Adrenal gland (tissue), 9 donors: ENCODE measurements at regions not wholly inside any gene's neighbourhood (a gene's known extent, or its start where the extent isn't known, plus 50 kb on each side); places are given as distances from the start of the nearest gene placed in this dataset.

Experiments used
- DNase-seq, 7 donors: peaks; one replicate each; pipeline ENCODE4 v3.0.0-alpha.2; 2019 to 2020
- H3K27ac ChIP-seq, 5 donors: fragments of 200-600 bp; sonication (generic) in 4 of 5; 1 replicate in 3 of 5; 2 replicates in 2 of 5; pipeline versions ENCODE4 v1.5.1 to v1.8.0; 2016 to 2020; ENCODE audit warnings: mild to moderate bottlenecking in 1 of 5
- H3K27me3 ChIP-seq: fragments of 200-600 bp; 2 replicates; pipeline ENCODE4 v1.8.0; 2021
- H3K36me3 ChIP-seq, 2 donors: fragments of 200-600 bp; replicated peaks in 1 of 2; 1 replicate in 1 of 2; 2 replicates in 1 of 2; pipeline versions ENCODE4 v1.5.1 to v1.8.0; 2018 to 2022
- H3K4me1 ChIP-seq, 2 donors: fragments of 200-600 bp; replicated peaks in 1 of 2; 1 replicate in 1 of 2; 2 replicates in 1 of 2; pipeline versions ENCODE4 v1.5.1 to v1.8.0; 2018 to 2021
- H3K4me3 ChIP-seq, 4 donors: fragments of 200-600 bp; sonication (generic) in 3 of 4; one replicate each; pipeline ENCODE4 v1.5.1; 2016 to 2018
- H3K9me3 ChIP-seq, 3 donors: fragments of 200-600 bp; sonication (generic) in 1 of 3; replicated peaks in 1 of 3; 1 replicate in 2 of 3; 2 replicates in 1 of 3; pipeline versions ENCODE4 v1.5.1 to v1.8.0; 2016 to 2021
- POLR2A ChIP-seq, 2 donors: fragments of 450-650 bp; IDR thresholded peaks; one replicate each; pipeline ENCODE4 v1.6.1; 2017; ENCODE audit warnings: antibody characterized with exemption in 2 of 2, mild to moderate bottlenecking in 2 of 2, moderate library complexity in 1 of 2
- WGBS, 4 donors: extraction: QIAGEN DNeasy Blood & Tissue Kit in 2 of 4; methylation state at CpG; one replicate each; pipeline versions ENCODE4 v1.1.5 to v1.1.7; 2013 to 2017; 5-methylcytosine and 5-hydroxymethylcytosine counted together
- intact Hi-C, 2 donors: fragments of 100-400 bp; cut with DNase I; formaldehyde crosslinking; loops; one replicate each; pipeline versions ENCODE4 v1.14.1 to v1.15.0; 2022 to 2023
- TF ChIP-seq, protein P1 (sequence below), 6 experiments: fragments of 450-650 bp in 4 of 6; fragments of 200-600 bp in 2 of 6; sonication (generic) in 1 of 6; IDR thresholded peaks; 1 replicate in 5 of 6; 2 replicates in 1 of 6; pipeline versions ENCODE4 v1.5.1 to v1.8.0; 2016 to 2021; ENCODE audit warnings: antibody characterized with exemption in 6 of 6, mild to moderate bottlenecking in 2 of 6, moderate library complexity in 1 of 6
- donor health status: healthy with polysubstance abuse.
- donor health status: Bipolar disorder and iron deficiency.
- donor health status: DM: yes; HTN: yes; CAD: no.
- donor health status: DM: no; HTN: no; CAD: no.
- donor health status: DM: no; HTN: no; CAD: no.

GRCh38 chr10:59537501-59537900, 172.1 kb downstream of the SLC16A9 start:
- H3K27me3 ChIP-seq: no peaks in the 10 kb centered on the region
- DNase-seq: no peak
- WGBS, 4 donors: 73 to 78% (median 76%) methylated on average over 4 of the region's 4 CpGs
- H3K4me1 ChIP-seq: peaks cover 0 to 9% of the 10 kb centered on the region in 2 donors
- TF ChIP-seq, protein P1, sequence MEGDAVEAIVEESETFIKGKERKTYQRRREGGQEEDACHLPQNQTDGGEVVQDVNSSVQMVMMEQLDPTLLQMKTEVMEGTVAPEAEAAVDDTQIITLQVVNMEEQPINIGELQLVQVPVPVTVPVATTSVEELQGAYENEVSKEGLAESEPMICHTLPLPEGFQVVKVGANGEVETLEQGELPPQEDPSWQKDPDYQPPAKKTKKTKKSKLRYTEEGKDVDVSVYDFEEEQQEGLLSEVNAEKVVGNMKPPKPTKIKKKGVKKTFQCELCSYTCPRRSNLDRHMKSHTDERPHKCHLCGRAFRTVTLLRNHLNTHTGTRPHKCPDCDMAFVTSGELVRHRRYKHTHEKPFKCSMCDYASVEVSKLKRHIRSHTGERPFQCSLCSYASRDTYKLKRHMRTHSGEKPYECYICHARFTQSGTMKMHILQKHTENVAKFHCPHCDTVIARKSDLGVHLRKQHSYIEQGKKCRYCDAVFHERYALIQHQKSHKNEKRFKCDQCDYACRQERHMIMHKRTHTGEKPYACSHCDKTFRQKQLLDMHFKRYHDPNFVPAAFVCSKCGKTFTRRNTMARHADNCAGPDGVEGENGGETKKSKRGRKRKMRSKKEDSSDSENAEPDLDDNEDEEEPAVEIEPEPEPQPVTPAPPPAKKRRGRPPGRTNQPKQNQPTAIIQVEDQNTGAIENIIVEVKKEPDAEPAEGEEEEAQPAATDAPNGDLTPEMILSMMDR (IDR thresholded peaks at IDR 0.05): no peak
- TF ChIP-seq POLR2A (IDR thresholded peaks at IDR 0.05): no peak
- H3K27ac ChIP-seq: no peak overlapping the region
- H3K36me3 ChIP-seq: no peaks in the 10 kb centered on the region
- intact Hi-C loops: no loop called here
- H3K9me3 ChIP-seq: no peaks in the 10 kb centered on the region
- no peak overlapping the region for H3K4me3 ChIP-seq

DNA sequence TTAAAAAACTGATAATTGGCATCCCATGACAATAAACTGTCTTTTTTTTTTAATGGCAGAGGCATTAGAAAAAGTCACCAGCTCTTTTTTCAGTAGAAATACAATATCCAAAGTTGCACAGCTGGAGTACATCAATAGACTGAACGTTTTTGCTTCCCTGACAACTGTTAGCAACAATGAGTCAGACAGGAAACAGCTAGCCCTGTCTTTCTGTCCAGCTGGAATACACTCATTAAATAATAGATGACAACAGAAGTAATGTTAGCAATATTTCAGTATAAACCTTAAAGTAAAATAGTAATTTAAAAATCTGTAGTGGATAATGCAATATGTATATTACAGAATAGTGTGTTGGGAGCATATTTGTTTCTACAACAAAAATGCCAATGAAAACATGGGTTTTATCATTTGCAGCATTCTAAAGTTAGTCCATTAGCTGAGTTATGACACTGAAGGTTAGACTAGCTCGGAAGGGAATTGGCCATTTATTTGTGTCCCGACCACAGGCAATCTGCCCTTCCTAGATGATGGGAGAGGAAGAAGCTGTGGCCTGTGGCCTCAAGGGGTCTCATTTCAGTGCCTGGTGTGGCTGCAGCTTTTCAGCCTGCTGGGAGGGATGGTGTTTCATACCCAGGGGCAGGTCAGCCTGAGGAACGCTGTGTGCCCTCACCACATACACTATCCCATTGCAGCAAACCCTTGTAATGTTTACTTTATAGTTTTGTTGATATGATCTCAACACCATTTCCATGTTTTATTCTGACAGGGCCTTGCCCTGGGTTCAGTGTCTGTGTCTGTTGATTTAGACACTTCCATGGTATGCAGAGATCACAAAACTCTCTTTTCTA, 173.3 kb downstream of the SLC16A9 start:
- intact Hi-C loops: no loop called here
- no peaks in the 10 kb centered on the region for H3K9me3 ChIP-seq
- no peaks in the 10 kb centered on the region for H3K27me3 ChIP-seq
- WGBS, 4 donors: 16 to 23% (median 16%) methylated on average over 4 of the region's 4 CpGs
- H3K36me3 ChIP-seq: no peaks in the 10 kb centered on the region
- peak in 3 of 7 donors; percentile 4 to 31 (median 20) for DNase-seq
- H3K4me3 ChIP-seq: no peak overlapping the region
- no peak for TF ChIP-seq POLR2A (IDR thresholded peaks at IDR 0.05)
- TF ChIP-seq, protein P1 (IDR thresholded peaks at IDR 0.05): no peak
- peak overlapping the region in 3 of 5 donors; percentile 54 to 73 (median 59) for H3K27ac ChIP-seq
- peaks cover 0 to 9% of the 10 kb centered on the region in 2 donors for H3K4me1 ChIP-seq

GRCh38 chr10:59524348-59524747, 162.0 kb upstream of the FAM13C start:
- Histone ChIP-seq H3K36me3 (no peaks in the 10 kb centered on the region), H3K9me3 (no peaks in the 10 kb centered on the region), H3K4me3 (no peak overlapping the region), H3K4me1 (peaks cover 0 to 5% of the 10 kb centered on the region in 2 donors), H3K27me3 (no peaks in the 10 kb centered on the region), H3K27ac (peak overlapping the region in 1 of 5 donors; percentile 6)
- intact Hi-C loops: no loop called here
- TF ChIP-seq, protein P1 (IDR thresholded peaks at IDR 0.05): no peak
- no peak for TF ChIP-seq POLR2A (IDR thresholded peaks at IDR 0.05)
- no peak for DNase-seq
- WGBS, 4 donors: 0 to 57% (median 18%) methylated on average over 1 of the region's 1 CpG

DNA sequence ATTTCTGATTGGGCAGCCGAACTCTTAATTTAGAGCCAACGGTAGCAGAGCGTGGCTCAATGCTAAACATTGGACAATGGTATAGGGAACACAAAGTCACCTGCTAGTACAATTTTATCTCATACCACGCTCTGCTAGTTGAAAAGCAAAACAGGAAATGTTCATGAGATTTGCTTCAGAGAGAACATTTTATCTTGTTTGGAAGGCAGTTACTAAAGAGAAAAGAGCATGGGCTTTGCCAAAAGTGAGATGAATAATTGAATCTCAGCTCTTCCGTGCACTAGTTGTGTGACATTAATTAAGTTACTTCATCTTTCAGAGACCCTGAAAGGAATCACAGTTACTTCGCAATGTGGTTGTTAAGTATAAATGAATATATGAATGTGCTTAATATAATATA, 161.5 kb upstream of the FAM13C start:
- TF ChIP-seq, protein P1 (IDR thresholded peaks at IDR 0.05): no peak
- TF ChIP-seq POLR2A (IDR thresholded peaks at IDR 0.05): no peak
- Histone ChIP-seq H3K27me3 (no peaks in the 10 kb centered on the region), H3K4me3 (no peak overlapping the region), H3K36me3 (no peaks in the 10 kb centered on the region), H3K4me1 (peaks cover 0 to 5% of the 10 kb centered on the region in 2 donors), H3K9me3 (no peaks in the 10 kb centered on the region), H3K27ac (no peak overlapping the region)
- DNase-seq: no peak
- WGBS, 4 donors: 51 to 65% (median 58%) methylated on average over 6 of the region's 6 CpGs
- intact Hi-C loops: no loop called here
